Neural cell (in vitro differentiated cells): ENCODE measurements at regions not wholly inside any gene's neighbourhood (a gene's known extent, or its start where the extent isn't known, plus 50 kb on each side); places are given as distances from the start of the nearest gene placed in this dataset.

Experiments
- H2AFZ ChIP-seq: fragments of 200-600, 300-800 bp; sonication (generic), shearing (Covaris generic); 2 replicates; pipeline ENCODE4 v1.6.0; 2014; ENCODE audit warnings: low read depth, mild to moderate bottlenecking, antibody characterized with exemption, low read length, moderate library complexity
- H3F3A ChIP-seq: fragments of 200-600 bp; shearing (Covaris generic); 2 replicates; pipeline ENCODE4 v1.6.1; 2016; ENCODE audit warnings: mild to moderate bottlenecking, moderate library complexity, mixed read lengths, antibody characterized with exemption, low read length; ENCODE audit not compliant: insufficient read depth, poor library complexity, severe bottlenecking
- H3K27ac ChIP-seq: fragments of 200-600, 300-800 bp; sonication (generic), shearing (Covaris generic); 2 replicates; pipeline ENCODE4 v1.5.1; 2014; ENCODE audit warnings: mild to moderate bottlenecking, low read length, moderate library complexity
- H3K27me3 ChIP-seq: fragments of 300-800, 200-600 bp; sonication (generic), shearing (Covaris generic); 2 replicates; pipeline ENCODE4 v1.6.0; 2014; ENCODE audit warnings: mild to moderate bottlenecking, low read depth, low read length, moderate library complexity; ENCODE audit not compliant: insufficient read depth
- H3K36me3 ChIP-seq: fragments of 300-800, 200-600 bp; sonication (generic), shearing (Covaris generic); 2 replicates; pipeline ENCODE4 v1.5.1; 2014; ENCODE audit warnings: mild to moderate bottlenecking, antibody characterized with exemption, low read length, moderate library complexity; ENCODE audit not compliant: insufficient read depth
- H3K4me2 ChIP-seq: fragments of 300-800, 200-600 bp; sonication (generic), shearing (Covaris generic); 2 replicates; pipeline ENCODE4 v1.6.0; 2014; ENCODE audit warnings: mild to moderate bottlenecking, low read length
- H3K4me3 ChIP-seq: fragments of 300-800, 200-600 bp; sonication (generic), shearing (Covaris generic); 2 replicates; pipeline ENCODE4 v1.5.1; 2014; ENCODE audit warnings: mild to moderate bottlenecking, low read length, moderate library complexity
- H3K79me2 ChIP-seq: fragments of 200-600 bp; shearing (Covaris generic); replicated peaks from 2 replicates; pipeline ENCODE4 v1.6.0; 2014; ENCODE audit warnings: mild to moderate bottlenecking, low read length, moderate library complexity; ENCODE audit not compliant: insufficient read depth
- H3K9ac ChIP-seq: fragments of 300-800, 200-600 bp; sonication (generic), shearing (Covaris generic); 2 replicates; pipeline ENCODE4 v1.6.1; 2016; ENCODE audit warnings: mild to moderate bottlenecking, low read length, mixed read lengths
- H3K9me2 ChIP-seq: fragments of 200-600 bp; shearing (Covaris generic); 2 replicates; pipeline ENCODE4 v1.6.1; 2016; ENCODE audit warnings: mild to moderate bottlenecking, low read length, mixed read lengths; ENCODE audit not compliant: insufficient read depth
- H3K9me3 ChIP-seq: fragments of 200-600, 300-800 bp; sonication (generic), shearing (Covaris generic); 2 replicates; pipeline ENCODE4 v1.6.1; 2016; ENCODE audit warnings: mild to moderate bottlenecking, mixed run types, low read length, moderate library complexity, mixed read lengths
- H4K20me1 ChIP-seq: fragments of 200-600 bp; shearing (Covaris generic); 2 replicates; pipeline ENCODE4 v1.6.1; 2016; ENCODE audit warnings: mild to moderate bottlenecking, mixed run types; ENCODE audit not compliant: insufficient read depth
- EP300 ChIP-seq: fragments of 450-650 bp; conservative IDR thresholded peaks from 2 replicates; pipeline ENCODE4 v1.6.1; 2014; ENCODE audit warnings: antibody characterized with exemption, mild to moderate bottlenecking, moderate library complexity; ENCODE audit not compliant: poor library complexity, severe bottlenecking
- EZH2 ChIP-seq: fragments of 200-600, 300-800 bp; shearing (Covaris generic), sonication (generic); IDR thresholded peaks from 2 replicates; pipeline ENCODE4 v1.6.1; 2014; ENCODE audit warnings: antibody characterized with exemption, low read length, borderline replicate concordance, mild to moderate bottlenecking; ENCODE audit not compliant: insufficient read depth, poor library complexity, severe bottlenecking
- MXI1 ChIP-seq: fragments of 450-650 bp; conservative IDR thresholded peaks from 2 replicates; pipeline ENCODE4 v1.6.1; 2014; ENCODE audit warnings: antibody characterized with exemption, mild to moderate bottlenecking; ENCODE audit not compliant: poor library complexity, severe bottlenecking
- POLR2AphosphoS5 ChIP-seq: IDR thresholded peaks from 2 replicates; pipeline ENCODE4 v1.6.1; 2012
- RAD21 ChIP-seq: fragments of 450-650 bp; conservative IDR thresholded peaks from 2 replicates; pipeline ENCODE4 v1.6.1; 2014; ENCODE audit warnings: antibody characterized with exemption, mild to moderate bottlenecking, moderate library complexity
- REST ChIP-seq: IDR thresholded peaks from 2 replicates; pipeline ENCODE4 v1.6.1; 2012; ENCODE audit warnings: borderline replicate concordance
- SMC3 ChIP-seq: fragments of 450-650 bp; conservative IDR thresholded peaks from 2 replicates; pipeline ENCODE4 v1.6.1; 2014; ENCODE audit warnings: antibody characterized with exemption, mild to moderate bottlenecking, moderate library complexity; ENCODE audit not compliant: poor library complexity
- TAF1 ChIP-seq: IDR thresholded peaks from 2 replicates; pipeline ENCODE4 v1.6.1; 2012; ENCODE audit warnings: low read depth
- TF ChIP-seq, protein P1 (sequence below): fragments of 450-650 bp; IDR thresholded peaks from 2 replicates; pipeline ENCODE4 v1.5.1; 2014; ENCODE audit warnings: antibody characterized with exemption, mild to moderate bottlenecking, moderate library complexity; ENCODE audit not compliant: poor library complexity, severe bottlenecking

DNA sequence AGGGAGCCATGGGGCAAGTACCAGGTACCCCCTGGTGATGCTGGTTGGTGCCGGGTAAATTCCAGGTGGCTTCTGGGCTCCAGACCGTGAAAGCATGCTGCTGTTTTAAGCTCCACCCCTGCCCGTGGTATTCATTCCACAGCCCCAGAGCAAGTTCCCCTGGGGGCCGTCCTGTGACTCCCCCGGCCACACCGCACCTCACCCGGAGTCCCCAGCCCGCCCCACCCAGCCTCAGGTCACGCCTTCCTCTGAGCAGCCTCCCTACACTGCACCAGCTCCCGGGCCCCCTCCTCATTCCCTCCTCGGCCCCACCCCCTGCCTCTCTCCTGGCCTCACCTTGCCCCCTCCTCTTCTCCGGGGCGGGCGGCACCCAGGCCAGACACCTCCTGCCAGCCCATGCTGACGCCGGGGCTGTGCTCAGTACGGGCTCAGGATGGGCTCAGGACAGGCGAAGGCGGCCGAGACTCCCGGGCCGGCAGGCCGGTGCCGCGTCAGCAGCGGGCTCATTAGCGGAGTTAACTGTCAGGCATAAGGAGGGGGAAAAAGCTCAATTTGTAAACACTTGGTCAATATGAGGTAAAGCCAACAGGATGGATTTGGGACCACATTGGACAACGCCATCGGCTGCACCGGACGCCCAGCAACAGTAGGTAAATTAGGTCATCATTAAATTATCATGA lies 127.4 kb downstream of the FAM53A start:
- Histone ChIP-seq H3K4me3 (no peak overlapping the region), H3K79me2 (no peaks in the 10 kb centered on the region), H2AFZ (no peak overlapping the region), H3K27ac (no peak overlapping the region), H3K9ac (no peak overlapping the region), H3K9me2 (no peaks in the 10 kb centered on the region), H4K20me1 (no peaks in the 10 kb centered on the region), H3K9me3 (no peaks in the 10 kb centered on the region), H3K4me2 (no peak overlapping the region), H3K27me3 (no peaks in the 10 kb centered on the region), H3K36me3 (no peaks in the 10 kb centered on the region), H3F3A (no peaks in the 10 kb centered on the region)
- TF ChIP-seq EZH2 (no peak), EP300 (no peak), TAF1 (no peak), MXI1 (no peak), POLR2AphosphoS5 (no peak), REST (no peak), SMC3 (no peak), RAD21 (no peak)
- TF ChIP-seq, protein P1, sequence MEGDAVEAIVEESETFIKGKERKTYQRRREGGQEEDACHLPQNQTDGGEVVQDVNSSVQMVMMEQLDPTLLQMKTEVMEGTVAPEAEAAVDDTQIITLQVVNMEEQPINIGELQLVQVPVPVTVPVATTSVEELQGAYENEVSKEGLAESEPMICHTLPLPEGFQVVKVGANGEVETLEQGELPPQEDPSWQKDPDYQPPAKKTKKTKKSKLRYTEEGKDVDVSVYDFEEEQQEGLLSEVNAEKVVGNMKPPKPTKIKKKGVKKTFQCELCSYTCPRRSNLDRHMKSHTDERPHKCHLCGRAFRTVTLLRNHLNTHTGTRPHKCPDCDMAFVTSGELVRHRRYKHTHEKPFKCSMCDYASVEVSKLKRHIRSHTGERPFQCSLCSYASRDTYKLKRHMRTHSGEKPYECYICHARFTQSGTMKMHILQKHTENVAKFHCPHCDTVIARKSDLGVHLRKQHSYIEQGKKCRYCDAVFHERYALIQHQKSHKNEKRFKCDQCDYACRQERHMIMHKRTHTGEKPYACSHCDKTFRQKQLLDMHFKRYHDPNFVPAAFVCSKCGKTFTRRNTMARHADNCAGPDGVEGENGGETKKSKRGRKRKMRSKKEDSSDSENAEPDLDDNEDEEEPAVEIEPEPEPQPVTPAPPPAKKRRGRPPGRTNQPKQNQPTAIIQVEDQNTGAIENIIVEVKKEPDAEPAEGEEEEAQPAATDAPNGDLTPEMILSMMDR = no peak

DNA sequence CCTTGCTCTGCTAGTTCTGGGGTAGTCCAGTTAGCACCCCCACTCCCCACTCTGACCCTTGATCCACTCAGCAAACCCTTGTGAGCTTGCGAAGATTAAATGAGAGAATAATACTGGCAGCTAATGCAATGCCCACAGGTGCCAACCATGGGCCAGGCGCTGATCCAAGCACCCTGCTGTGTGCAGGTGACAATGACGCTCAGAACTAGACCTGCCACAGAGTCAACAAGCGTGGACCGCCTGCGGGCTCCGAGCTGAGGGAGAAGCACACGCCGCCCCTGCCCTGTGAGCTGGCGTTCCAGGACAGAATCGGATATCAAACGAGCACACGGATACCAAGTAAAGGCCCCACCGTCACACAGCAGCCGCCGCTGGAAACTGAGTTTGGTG lies 129.2 kb downstream of the FAM53A start:
- TF ChIP-seq EP300 (no peak), SMC3 (no peak), RAD21 (no peak), EZH2 (no peak), POLR2AphosphoS5 (no peak), TAF1 (no peak), REST (no peak), MXI1 (no peak)
- TF ChIP-seq, protein P1 = no peak
- H3K79me2 ChIP-seq = no peaks in the 10 kb centered on the region

More for the DNA sequence above, 129.2 kb downstream of the FAM53A start:
- no peak overlapping the region for H3K4me3 ChIP-seq
- no peak overlapping the region for H3K9ac ChIP-seq
- H4K20me1 ChIP-seq = no peaks in the 10 kb centered on the region
- no peaks in the 10 kb centered on the region for H3F3A ChIP-seq
- no peak overlapping the region for H3K27ac ChIP-seq
- H3K9me3 ChIP-seq = no peaks in the 10 kb centered on the region
- no peaks in the 10 kb centered on the region for H3K27me3 ChIP-seq
- H3K9me2 ChIP-seq = no peaks in the 10 kb centered on the region
- H3K4me2 ChIP-seq = no peak overlapping the region
- no peaks in the 10 kb centered on the region for H3K36me3 ChIP-seq
- H2AFZ ChIP-seq = no peak overlapping the region
